Effector memory CD4-positive, alpha-beta T cell (primary cell): ENCODE measurements at regions not wholly inside any gene's neighbourhood (a gene's known extent, or its start where the extent isn't known, plus 50 kb on each side); places are given as distances from the start of the nearest gene placed in this dataset.

Experiments used
- DNase-seq, 3 donors: peaks; one replicate each; pipeline ENCODE4 v3.0.0-alpha.2; 2020
- H3K27ac ChIP-seq: 2 replicates; pipeline ENCODE4 v1.7.0; 2013; ENCODE audit warnings: mild to moderate bottlenecking, low read length, moderate library complexity; ENCODE audit not compliant: insufficient read depth, poor library complexity, severe bottlenecking
- H3K27me3 ChIP-seq: replicated peaks from 2 replicates; pipeline ENCODE4 v1.7.0; 2013; ENCODE audit warnings: mild to moderate bottlenecking, low read length; ENCODE audit not compliant: insufficient read depth, control insufficient read depth, poor library complexity, severe bottlenecking
- H3K36me3 ChIP-seq: 2 replicates; pipeline ENCODE4 v1.7.0; 2013; ENCODE audit warnings: mild to moderate bottlenecking, low read length, moderate library complexity; ENCODE audit not compliant: control insufficient read depth, insufficient read depth
- H3K4me1 ChIP-seq: 2 replicates; pipeline ENCODE4 v1.7.0; 2013; ENCODE audit warnings: low read length, mild to moderate bottlenecking; ENCODE audit not compliant: control insufficient read depth, insufficient read depth, poor library complexity, severe bottlenecking
- H3K4me3 ChIP-seq: 2 replicates; pipeline ENCODE4 v1.7.0; 2013; ENCODE audit warnings: low read length, low read depth, mild to moderate bottlenecking; ENCODE audit not compliant: insufficient read depth, poor library complexity, severe bottlenecking
- H3K9me3 ChIP-seq: 2 replicates; pipeline ENCODE4 v1.7.0; 2013; ENCODE audit warnings: mild to moderate bottlenecking, low read length, moderate library complexity; ENCODE audit not compliant: control insufficient read depth

DNA sequence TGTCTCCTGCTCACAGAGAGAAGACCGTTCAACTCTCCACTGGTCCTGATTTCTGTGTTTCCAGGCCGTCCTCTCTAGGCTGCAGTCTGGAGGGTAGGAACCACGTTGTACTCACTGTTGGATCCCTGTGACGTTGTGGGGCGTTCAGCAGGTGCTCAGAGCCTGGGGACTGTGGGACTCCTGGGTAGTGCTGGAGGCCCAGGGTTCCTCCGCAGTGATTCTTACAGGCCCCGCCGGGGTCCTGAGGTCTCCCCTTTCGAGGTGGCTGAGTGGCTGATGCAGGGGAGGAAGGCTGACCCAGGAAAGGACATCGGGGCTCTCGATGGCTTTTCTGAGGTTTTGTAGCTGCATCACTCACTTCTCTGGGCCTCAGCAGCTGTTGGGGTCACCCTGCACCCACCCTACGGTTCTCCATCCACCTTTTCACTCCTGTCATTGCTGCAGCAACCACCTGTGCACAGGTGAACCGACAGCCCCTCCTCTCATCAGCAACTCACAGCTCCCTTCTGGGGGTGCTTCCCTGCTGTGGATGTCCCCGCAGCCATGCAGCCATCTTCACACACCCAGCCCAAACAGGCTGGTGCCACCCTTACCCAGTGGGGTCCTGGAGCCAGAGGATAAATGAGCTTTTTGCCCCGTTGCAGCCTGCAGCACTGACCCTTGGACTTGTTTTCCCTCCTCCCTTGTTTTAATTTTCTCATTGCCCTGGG, 169.6 kb upstream of the HDAC4 start:
- no peaks in the 10 kb centered on the region for H3K9me3 ChIP-seq
- no peaks in the 10 kb centered on the region for H3K27me3 ChIP-seq
- no peak for DNase-seq
- H3K4me1 ChIP-seq, result no peaks in the 10 kb centered on the region
- no peaks in the 10 kb centered on the region for H3K36me3 ChIP-seq
- no peak overlapping the region for H3K4me3 ChIP-seq
- no peak overlapping the region for H3K27ac ChIP-seq

DNA sequence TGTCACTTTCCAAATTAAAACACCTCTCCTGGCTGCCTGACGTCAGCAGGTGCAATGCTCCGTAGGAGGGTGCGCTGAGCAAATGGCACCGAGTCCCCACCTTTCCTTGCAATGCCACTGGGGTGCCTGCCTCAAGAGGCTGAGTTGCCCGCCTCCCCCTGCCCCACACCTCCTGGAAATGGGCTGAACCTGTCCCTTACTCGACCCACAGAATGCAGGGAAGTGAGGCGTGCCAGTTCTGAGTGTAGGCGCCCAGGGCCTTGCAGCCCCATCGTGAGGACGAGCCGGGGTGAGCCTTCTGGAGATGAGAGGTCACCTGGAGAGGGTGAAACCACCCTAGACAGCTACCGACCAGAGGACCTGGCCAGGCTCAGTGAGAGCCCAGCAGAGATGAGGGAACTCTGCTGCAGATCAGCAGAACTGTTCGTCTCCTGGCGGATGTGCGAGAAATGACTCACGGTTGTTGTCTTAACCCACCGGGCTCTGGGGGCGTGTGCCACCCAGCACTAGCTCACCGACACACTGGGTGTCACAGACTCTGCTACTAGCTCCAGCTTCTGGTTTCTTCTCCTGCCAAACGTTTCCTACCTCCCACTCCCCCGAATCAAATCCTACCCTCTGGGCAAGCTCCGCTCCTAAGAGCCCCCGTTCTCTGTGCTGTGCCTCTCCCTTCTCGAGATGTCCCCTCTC, 168.7 kb upstream of the HDAC4 start:
- Histone ChIP-seq H3K27me3 (no peaks in the 10 kb centered on the region), H3K9me3 (no peaks in the 10 kb centered on the region), H3K4me3 (no peak overlapping the region), H3K4me1 (no peaks in the 10 kb centered on the region), H3K27ac (no peak overlapping the region), H3K36me3 (no peaks in the 10 kb centered on the region)
- no peak for DNase-seq

DNA sequence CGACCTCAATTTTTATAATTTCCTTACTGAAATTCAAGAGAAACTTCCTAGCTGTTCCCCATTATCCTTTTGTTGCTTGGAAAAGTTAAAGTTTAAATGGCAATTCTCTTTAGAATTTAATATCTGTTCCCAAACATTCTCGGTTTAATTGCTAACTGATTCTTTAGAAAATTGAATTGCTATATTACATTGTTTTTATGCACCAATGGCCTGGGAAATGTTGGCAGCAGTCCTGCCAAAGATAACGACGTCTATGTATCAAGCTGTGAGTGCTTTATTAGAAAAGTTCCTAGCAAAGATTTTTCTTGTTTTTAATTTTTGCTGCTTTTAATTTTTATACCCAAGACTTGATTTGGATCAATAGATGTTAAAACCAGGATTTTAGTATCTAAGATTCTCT, 167.8 kb upstream of the HDAC4 start:
- Histone ChIP-seq H3K4me3 (no peak overlapping the region), H3K9me3 (no peaks in the 10 kb centered on the region), H3K36me3 (no peaks in the 10 kb centered on the region), H3K27me3 (no peaks in the 10 kb centered on the region), H3K27ac (no peak overlapping the region), H3K4me1 (no peaks in the 10 kb centered on the region)
- DNase-seq, result no peak

DNA sequence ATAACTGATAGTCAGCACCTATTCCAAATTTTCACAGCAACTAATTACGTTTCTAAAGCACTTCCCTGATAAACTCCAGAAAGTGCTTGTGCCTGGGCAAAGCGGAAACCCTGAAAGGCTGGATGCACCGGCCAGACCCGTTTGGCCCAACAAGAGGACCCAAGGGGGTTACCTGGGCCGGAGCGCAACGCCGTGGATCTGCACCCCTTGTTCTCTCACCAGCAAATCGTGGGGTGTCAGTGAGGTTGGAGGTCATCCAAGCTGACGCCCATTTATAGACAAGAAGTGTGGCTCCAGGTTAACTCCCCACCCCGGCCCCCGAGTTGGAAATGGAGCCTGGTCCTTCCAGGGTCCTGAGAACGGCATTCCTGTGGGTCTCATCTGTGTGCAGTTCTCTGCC, 167.0 kb upstream of the HDAC4 start:
- Histone ChIP-seq H3K27me3 (no peaks in the 10 kb centered on the region), H3K9me3 (no peaks in the 10 kb centered on the region), H3K4me3 (no peak overlapping the region), H3K36me3 (no peaks in the 10 kb centered on the region), H3K27ac (no peak overlapping the region), H3K4me1 (no peaks in the 10 kb centered on the region)
- no peak for DNase-seq

DNA sequence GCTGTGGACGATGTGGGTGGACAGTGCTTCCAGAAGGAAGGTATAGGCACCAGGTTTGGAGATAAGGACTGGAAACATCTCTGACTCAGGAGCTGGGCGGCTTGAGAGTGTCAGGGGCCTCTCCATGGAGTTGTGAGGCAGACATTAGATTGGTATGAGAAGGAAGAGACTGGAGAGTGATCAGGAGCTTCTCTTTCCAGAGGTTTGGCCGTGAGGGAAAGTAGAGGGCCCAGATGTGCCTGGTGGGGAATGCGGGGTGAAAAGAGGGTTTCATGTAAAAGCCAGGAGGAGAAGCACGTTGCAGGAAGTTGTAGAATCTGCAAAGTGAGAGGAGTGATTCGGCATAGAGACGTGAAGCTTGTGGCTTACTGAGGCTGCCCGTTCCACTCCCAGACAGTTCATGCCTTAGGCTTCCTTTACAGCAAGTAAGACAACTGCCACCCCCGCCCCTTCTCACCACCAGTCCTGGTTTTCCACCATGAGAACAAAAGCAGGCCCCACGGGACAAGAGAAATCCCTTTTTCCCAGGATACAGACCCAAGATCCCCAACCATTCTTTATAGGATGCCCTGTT, 166.3 kb upstream of the HDAC4 start:
- no peak for DNase-seq
- H3K27me3 ChIP-seq, result no peaks in the 10 kb centered on the region
- no peak overlapping the region for H3K4me3 ChIP-seq
- H3K4me1 ChIP-seq, result no peaks in the 10 kb centered on the region
- no peak overlapping the region for H3K27ac ChIP-seq
- no peaks in the 10 kb centered on the region for H3K9me3 ChIP-seq
- no peaks in the 10 kb centered on the region for H3K36me3 ChIP-seq

DNA sequence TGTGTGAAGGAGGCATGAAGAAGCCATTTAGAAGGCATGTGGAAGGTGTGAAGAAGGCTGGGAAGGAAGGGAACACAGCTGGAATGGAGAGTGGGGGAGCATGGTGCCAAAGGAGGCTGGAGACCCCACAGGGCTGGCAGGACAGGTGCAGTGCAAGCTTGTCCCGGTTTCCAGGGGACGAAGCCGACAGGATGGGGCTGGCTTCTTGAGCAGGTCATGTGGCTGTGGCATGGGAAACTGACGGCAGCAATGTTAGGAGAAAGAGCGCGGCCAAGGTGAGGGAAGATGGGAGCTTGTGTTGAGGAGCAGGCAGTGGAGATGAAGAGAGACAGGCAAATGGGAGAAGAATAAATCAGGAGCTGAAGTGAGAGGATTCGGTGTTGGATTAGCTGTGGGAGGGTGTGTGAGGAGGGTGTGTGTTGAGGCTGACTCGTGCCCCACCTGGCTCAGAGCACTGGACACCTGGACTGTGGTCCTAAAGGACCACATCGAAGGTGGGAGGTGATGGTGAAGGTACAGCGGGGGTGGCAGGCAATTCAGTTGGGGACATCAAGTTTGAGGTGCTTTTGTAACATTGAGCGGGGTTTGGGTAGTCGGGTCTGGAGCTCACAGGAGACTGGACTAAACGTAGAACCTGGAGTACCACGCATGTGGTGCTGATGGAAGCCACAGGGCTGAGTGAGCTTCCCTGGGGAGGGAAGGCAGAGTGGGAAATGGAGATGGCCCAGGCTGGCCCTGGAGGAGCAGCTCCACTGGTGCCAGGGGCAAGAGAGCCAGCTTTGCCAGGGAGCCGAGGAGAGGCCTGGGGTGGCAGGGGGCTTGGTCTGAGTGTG, 165.6 kb upstream of the HDAC4 start:
- Histone ChIP-seq H3K9me3 (no peaks in the 10 kb centered on the region), H3K4me1 (no peaks in the 10 kb centered on the region), H3K4me3 (no peak overlapping the region), H3K27me3 (no peaks in the 10 kb centered on the region), H3K36me3 (no peaks in the 10 kb centered on the region), H3K27ac (no peak overlapping the region)
- DNase-seq, result no peak

DNA sequence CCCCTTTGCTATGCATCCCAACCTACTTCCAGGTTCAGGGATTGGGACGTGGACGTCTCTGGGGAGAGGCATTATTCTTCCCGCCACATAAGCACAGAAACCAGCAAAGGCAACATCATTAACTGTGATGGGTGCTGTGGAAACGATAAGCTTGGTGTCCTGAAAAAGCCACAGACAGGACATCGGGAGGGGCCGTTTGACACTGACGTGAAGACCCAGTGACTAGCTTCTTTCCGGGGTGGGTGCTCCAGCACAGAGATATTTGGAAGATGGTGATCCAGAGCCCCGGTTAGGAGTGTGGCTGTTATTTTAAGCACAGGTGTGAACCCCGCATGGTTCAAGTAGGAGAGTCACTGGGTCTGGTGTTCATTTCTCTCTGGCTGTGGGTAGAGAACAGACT, 163.8 kb upstream of the HDAC4 start:
- H3K27me3 ChIP-seq, result no peaks in the 10 kb centered on the region
- DNase-seq, result no peak

DNA sequence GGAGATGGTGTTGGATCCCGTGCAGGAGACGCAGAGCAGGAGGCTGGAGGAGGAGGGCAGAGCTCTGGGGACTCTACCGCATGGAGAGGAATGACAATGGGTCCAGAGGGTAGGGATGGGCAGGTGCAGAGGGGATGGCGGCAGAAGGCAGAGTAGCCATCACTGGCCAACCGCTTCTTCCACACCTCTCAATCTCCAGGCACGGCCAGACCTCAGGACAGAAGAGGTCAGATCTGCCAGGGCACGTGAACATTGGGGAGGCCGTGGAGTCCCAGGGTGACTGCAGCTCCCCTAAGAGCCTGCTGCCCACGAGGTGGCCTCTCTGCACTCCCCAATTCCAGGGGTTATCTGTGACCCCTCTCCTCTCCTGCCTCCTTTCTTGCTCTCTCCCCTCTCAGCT, 162.7 kb upstream of the HDAC4 start:
- Histone ChIP-seq H3K4me3 (no peak overlapping the region), H3K27ac (no peak overlapping the region), H3K27me3 (no peaks in the 10 kb centered on the region), H3K9me3 (no peaks in the 10 kb centered on the region), H3K36me3 (no peaks in the 10 kb centered on the region), H3K4me1 (no peaks in the 10 kb centered on the region)
- no peak for DNase-seq

More for the DNA sequence above, 163.8 kb upstream of the HDAC4 start:
- H3K4me3 ChIP-seq, result no peak overlapping the region
- H3K4me1 ChIP-seq, result no peaks in the 10 kb centered on the region
- H3K27ac ChIP-seq, result no peak overlapping the region
- no peaks in the 10 kb centered on the region for H3K9me3 ChIP-seq
- H3K36me3 ChIP-seq, result no peaks in the 10 kb centered on the region

DNA sequence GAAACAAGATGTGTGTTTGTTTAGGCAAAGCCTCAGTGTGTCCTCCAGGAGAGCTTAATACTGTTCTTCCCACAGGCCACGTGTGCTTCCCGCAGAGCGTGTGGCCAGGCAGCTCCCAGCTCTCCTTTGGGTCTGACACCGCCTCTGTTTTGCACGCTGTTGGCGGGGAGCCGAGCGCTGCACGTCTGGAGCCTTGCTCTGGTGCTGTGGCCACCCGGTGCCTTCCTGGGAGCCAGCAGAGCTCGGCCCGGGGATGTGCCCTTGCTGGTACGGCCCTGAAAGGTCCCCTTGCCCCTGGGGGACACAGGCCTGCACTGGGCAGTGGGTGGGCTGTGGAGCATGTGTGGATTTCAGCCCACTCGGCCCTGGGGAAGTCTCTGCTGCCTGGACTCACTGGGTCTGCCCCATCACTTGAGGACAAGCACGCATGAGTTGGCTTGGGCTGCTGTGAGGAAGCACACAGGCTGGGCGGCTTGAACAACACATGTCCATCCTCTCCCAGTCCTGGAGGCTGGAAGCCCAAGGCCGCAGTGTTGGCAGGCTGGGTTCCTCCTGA, 160.7 kb upstream of the HDAC4 start:
- no peaks in the 10 kb centered on the region for H3K27me3 ChIP-seq
- no peaks in the 10 kb centered on the region for H3K9me3 ChIP-seq
- no peak overlapping the region for H3K27ac ChIP-seq
- H3K36me3 ChIP-seq, result no peaks in the 10 kb centered on the region
- H3K4me1 ChIP-seq, result no peaks in the 10 kb centered on the region
- DNase-seq, result no peak
- H3K4me3 ChIP-seq, result no peak overlapping the region
